LoVo (cell line): ENCODE measurements at regions not wholly inside any gene's neighbourhood (a gene's known extent, or its start where the extent isn't known, plus 50 kb on each side); places are given as distances from the start of the nearest gene placed in this dataset.

Experiments used
- DNase-seq: peaks from one replicate; pipeline ENCODE4 v3.0.0-alpha.2; 2016; ENCODE audit warnings: low spot score

DNA sequence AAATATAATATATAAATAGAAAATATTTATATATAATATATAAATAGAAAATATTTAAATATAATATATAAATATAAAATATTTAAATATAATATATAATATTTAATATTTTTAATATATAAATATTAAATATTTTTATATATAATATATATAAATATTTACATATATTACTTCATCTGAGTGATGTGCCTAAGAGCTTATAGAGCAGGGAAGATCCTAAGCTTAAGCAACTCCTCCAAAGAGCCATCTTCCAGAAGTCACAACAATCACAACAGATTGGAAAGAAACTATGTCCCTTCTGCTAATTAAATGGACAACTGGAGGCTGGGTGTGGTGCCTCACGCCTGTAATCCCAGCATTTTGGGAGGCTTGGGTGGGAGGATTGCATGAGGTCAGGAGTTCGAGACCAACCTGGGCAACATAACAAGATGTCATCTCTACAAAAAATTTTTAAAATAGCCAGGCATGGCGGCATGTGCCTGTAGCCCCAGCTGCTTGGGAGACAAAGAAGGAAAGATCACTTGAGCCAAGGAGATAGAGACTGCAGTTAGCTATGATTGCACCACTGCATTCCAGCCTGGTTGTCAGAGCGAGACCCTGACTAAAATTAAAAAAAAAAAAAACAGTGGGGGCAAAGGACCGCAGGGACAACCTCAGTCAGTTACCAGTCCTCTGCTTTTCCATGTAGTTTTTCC lies 198.7 kb downstream of the SKIDA1 start:
- DNase-seq: no peak

- no peak for DNase-seq
Observed at GRCh38 chr10:21318540-21319167, 206.8 kb downstream of the SKIDA1 start.

DNA sequence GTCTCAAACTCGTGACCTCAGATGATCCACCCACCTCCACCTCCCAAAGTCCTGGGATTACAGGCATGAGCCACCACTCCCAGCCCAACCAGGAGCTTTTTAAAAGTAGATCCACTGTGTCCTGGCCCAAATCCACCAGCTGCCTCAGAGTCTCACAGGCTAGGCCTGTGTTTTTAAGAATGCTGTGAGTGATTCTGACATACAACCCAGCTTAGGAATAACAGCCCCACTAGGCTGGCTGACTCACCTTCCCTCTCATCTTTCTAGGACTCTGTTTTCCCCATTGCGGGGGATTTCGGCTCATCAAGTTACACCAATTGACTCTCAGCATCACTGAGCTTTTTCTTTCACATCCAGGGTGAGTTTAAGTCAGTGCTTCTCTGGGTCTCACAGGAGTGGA lies 207.6 kb downstream of the SKIDA1 start:
- DNase-seq: no peak

DNA sequence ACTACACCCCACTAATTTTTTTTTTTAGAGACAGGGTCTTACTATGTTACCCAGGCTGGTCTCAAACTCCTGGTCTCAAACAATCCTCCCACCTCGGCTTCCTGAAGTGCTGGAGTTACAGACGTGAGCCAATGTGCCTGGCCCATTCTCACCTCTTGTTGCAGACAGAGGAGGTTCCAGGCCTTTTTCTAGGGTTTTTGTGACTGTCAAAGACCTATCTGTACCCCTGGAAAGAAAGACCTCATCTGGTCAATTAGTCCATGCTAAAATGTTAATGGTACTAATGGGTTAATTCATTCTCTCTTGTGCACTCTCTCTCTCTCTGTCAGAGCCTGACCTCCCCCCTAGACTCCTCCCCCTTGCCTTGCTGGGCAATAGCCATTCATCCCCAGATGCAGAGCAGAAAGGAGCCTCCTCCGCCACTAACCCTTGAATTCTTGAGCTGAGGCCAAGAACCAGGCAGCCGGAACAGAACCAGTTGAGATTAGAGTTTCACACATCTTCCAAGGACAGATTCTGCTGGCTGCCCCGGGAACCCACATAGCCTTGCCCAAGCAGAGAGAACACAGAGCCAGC lies 209.7 kb downstream of the SKIDA1 start:
- no peak for DNase-seq

GRCh38 chr10:21314906-21315644 lies 210.4 kb downstream of the SKIDA1 start:
- no peak for DNase-seq

GRCh38 chr10:21314111-21314626 lies 211.3 kb downstream of the SKIDA1 start:
- no peak for DNase-seq

GRCh38 chr10:21313691-21314090 lies 211.8 kb downstream of the SKIDA1 start:
- DNase-seq: no peak

GRCh38 chr10:21311426-21311825 lies 214.1 kb downstream of the SKIDA1 start:
- no peak for DNase-seq

DNA sequence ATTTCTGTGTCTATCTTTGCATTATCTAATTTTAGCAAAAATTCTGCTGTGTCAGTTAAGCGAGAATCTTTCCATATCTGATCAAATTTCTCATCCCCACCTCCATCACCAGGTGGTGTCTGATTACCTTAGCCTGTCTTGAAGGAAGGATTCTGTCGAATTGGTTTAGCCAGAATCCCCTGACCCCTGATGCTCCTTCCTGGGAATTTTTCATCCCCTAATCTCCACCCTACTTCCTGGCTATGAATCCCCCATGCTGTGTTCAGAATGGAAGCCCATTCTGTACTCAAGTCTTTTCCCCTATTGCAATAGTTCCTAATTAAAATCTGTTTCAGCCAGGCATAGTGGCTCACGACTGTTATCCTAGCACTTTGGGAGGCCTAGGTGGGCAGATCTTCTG lies 216.1 kb downstream of the SKIDA1 start:
- no peak for DNase-seq

- no peak for DNase-seq
Observed at GRCh38 chr10:21308946-21309345, 216.5 kb downstream of the SKIDA1 start.

DNA sequence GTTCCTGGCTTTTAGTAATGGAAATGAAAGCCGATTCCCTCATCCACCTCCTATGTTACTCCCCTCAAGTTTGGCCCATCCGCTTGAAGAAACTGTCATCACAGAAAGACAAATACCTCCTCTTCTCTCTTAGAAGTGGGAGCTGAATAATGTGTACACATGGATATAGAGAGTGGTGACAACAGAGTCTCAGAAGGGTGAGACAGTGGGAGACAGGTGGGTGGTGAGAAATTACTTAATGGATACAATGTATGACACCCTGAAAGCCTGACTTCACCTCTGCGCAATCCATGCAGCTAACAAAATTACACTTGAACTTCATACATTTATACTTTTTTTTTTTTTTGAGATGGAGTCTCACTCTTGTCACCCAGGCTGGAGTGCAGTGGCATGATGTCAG lies 217.5 kb downstream of the SKIDA1 start:
- no peak for DNase-seq

GRCh38 chr10:21304608-21305007 lies 220.9 kb downstream of the SKIDA1 start:
- DNase-seq: no peak

DNA sequence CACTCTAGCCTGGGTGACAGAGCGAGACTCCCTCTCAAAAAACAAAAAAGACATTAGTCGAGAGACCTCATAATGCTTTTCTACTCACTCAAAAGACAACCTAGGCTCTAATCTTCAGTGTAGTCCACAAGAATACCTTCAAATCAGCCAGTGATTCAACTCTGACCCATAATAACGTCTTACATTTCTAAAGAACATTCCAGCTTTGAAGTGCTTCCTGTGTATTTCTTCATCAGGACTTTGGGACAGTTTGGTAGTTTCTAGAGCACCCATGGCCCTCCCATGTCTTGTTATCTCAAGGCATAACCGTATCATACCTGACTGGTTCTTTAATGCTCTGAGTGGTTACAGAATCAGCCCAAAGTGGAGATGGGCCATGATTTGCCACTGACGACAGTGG lies 221.3 kb downstream of the SKIDA1 start:
- DNase-seq: peak; percentile 19

DNA sequence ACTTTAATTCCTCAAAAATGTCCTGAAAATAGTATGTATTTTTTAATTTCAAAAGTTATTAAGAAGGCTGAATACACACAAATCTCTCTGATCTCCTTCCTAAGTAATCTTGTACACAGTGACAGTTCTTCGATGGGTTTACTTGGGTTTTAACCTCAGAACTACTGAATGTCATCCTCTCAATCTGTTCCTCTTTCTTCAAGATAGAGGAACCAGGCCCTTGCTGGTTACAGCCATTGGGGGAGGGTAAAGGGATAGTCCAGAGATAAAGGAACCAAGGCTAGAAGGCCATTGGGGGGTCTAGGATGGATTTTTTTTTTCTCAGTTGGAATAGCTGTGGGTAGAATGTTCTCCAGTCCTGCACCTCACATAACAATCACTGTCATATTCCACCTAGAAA lies 224.9 kb downstream of the SKIDA1 start:
- DNase-seq: no peak

DNA sequence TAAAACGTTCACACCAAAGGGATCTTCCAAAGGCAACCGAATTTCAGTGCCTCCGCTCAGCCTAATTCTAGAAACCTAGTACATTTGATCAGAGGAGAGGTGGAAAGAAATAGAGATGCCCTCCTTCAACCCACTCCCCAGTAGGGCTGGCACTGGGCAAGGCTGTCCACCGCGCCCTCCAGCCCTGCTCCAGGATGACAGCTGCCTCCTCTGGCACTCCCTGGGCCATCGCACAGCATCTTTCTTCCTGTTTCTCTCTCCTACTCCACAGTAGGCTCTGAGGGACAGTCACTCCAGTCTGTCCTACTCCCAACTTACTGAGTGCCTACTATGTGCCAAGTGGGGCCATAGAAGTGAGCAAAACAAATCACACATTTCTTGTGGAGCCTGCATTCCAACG lies 226.2 kb downstream of the SKIDA1 start:
- no peak for DNase-seq

DNA sequence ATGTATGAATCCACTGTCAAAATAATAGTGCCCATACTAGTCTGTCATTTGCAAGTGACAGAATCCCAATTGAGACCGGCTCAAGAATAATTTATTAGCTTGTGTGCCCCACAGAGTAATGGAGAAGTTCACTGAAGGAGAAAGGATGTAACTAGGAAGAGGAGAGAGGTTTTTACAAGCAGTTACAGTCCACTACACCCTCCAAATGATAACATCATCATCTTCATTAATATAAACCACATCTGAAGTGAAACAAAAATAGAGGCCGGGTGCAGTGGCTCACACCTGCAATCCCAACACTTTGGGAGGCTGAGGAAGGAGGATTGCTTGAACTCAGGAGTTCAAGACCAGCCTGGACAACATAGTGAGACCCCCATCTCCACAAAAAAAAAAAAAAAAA lies 226.8 kb downstream of the SKIDA1 start:
- DNase-seq: no peak

DNA sequence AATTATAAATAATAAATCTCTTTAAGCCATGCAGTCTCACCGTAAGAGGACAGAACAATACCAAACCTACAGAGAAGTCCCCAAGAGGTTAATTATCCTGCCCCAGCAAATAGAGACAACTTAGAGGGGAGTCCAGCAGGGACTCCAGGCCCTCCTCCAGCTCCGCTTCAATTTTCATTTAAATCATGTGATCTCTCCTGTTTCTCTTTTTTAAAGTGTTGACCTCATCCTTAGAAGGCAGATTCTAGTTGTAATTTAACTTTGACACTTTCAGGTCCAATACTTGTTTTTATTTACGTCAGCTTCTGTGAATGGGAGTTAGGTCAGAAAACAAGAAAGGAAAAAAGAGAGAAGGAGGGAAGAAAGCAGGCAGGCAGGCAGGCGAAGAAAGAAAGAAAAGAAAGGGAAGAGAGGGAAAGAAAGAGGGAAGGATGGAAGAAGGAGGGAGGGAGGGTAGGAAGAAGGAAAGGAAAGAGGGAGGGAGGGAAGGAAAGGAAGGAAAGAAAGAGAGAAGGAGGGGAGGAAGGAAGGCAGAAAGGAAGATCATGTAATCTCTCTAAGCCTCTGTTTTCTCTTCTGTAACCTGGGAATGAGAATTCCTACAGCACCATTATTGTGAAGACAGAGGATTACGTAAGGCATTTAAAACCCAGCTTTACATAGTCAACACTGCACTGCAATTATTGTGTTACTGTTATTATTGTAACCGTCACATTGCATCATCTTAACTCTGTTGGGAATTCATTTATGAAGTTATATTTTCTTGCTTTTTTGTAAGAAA lies 227.7 kb downstream of the SKIDA1 start:
- DNase-seq: no peak

- no peak for DNase-seq
Observed at GRCh38 chr10:21296575-21297355, 228.7 kb downstream of the SKIDA1 start.

DNA sequence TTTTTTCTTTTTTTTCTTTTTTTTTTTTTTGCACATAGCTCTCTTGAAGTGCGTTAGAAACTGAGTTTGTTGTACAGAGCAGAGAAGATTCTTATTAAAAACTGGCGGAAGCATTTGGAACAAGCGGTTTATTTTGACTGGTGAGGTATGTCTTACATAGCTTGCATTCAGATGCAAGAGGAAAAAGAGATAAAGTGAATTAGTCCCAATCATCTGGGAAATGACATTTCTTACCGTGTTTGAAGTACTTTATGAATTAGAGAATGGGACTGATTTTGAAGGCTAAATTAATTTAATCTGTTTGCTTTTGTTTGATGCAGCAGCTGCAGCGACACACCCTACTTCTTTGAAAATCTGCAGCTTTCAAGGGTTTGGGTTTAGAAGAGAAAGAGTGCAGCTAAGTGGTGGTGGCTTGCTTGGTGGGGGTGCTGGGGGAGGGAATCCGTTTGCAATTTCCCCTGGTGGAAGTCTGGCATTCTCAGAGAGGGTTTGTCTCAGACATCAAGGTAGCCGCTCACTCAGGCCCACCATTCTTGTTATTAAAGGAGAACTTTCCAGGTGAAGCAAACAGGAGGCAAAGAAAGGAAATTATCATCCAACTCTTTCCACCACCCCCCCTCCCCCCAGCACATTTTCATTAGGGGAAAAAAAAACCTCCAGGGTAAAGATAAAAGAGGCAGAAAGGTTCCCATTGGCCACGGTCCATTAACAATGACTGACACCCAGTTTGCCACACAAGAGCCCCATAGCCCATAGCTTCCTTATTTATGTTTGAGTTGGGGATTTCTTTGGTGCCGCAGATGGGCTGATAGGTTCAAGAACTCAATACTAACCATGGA lies 231.7 kb downstream of the SKIDA1 start:
- no peak for DNase-seq
